WTC11 (cell line): ENCODE measurements at regions not wholly inside any gene's neighbourhood (a gene's known extent, or its start where the extent isn't known, plus 50 kb on each side); places are given as distances from the start of the nearest gene placed in this dataset.

Experiments
- PRDM15 ChIP-seq: sonication (generic); formaldehyde crosslinking; IDR thresholded peaks from 2 replicates; pipeline ENCODE4 v1.8.0; 2022; ENCODE audit warnings: missing genetic modification reagents
- USF2 ChIP-seq: sonication (generic); formaldehyde crosslinking; IDR thresholded peaks from 2 replicates; pipeline ENCODE4 v1.8.1; 2023; ENCODE audit warnings: mild to moderate bottlenecking, missing genetic modification reagents, moderate library complexity

GRCh38 chr11:23471878-23472277 is 611.6 kb upstream of the CCDC179 start:
- TF ChIP-seq PRDM15 (CRISPR knock-in tag): no peak
- TF ChIP-seq USF2 (CRISPR knock-in tag): no peak
